Hematopoietic multipotent progenitor cell treated with erythropoietin and hydrocortisone succinate and interleukin-3 and kit ligand, for 4 days (in vitro differentiated cells): ENCODE measurements at regions not wholly inside any gene's neighbourhood (a gene's known extent, or its start where the extent isn't known, plus 50 kb on each side); places are given as distances from the start of the nearest gene placed in this dataset.
"Not testable (repeated sequence)": the region's sequence is repeated elsewhere in the genome, so short reads cannot be mapped to it uniquely, and the experiment has no call there.

Experiments
- DNase-seq: peaks from one replicate; pipeline ENCODE4 v3.0.0-alpha.2; 2015

- no peak for DNase-seq
Measured at GRCh38 chr1:194076646-194077045, 890.2 kb upstream of the B3GALT2 start.

GRCh38 chr1:194073833-194074232 is 887.4 kb upstream of the B3GALT2 start:
- no peak for DNase-seq

GRCh38 chr1:194071205-194071604 is 884.8 kb upstream of the B3GALT2 start:
- DNase-seq: no peak

- DNase-seq: no peak
Measured at GRCh38 chr1:194069831-194070218, 883.4 kb upstream of the B3GALT2 start.

- DNase-seq: peak; percentile 27
Measured at GRCh38 chr1:194069168-194069830, 882.9 kb upstream of the B3GALT2 start.

GRCh38 chr1:194068446-194069167 is 882.2 kb upstream of the B3GALT2 start:
- no peak for DNase-seq

GRCh38 chr1:194067772-194068171 is 881.4 kb upstream of the B3GALT2 start:
- DNase-seq: no peak

DNA sequence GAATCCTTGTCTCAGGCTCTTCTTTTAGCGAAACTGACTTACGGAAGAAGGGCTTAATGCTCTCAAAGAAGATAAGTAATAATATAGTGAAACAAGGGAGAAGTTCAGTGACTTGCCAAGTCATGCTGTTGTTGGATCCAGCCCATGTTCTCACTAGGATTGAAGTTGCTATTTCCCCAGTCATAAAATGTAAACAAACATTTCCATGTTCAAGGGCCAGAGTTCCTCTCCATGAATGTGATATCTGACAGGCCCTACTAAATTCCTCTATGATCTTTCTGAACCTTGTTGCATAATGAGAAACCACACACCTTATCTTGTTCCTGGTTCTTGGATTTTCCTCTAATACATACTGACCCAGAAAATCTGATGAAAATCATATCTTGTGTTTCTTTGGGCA is 876.5 kb upstream of the B3GALT2 start:
- no peak for DNase-seq

DNA sequence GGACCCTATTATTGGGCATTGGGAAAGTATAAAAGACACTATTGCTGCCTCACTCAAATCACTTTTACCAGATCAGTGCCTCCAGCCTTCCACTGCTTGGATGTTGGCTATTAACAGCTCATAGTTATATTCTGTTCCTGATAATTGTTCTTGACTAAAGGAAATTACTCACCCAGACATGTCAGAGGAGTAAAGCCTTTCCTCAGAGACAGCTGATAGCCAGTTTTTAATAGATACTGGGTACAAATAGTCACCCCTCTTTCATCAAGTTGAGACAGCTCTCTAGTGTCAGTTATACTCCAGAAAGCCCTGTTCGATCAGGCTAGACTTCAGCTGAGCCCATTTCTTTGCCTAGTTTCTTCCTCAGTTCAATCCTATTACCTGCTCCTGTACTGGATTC is 876.1 kb upstream of the B3GALT2 start:
- no peak for DNase-seq

- peak; percentile 16 for DNase-seq
Measured at GRCh38 chr1:194060481-194060880, 874.1 kb upstream of the B3GALT2 start.

- not testable (repeated sequence) for DNase-seq
Measured at GRCh38 chr1:194058268-194058667, 871.9 kb upstream of the B3GALT2 start.

- peak; percentile 12 for DNase-seq
Measured at GRCh38 chr1:194056169-194056568, 869.8 kb upstream of the B3GALT2 start.

DNA sequence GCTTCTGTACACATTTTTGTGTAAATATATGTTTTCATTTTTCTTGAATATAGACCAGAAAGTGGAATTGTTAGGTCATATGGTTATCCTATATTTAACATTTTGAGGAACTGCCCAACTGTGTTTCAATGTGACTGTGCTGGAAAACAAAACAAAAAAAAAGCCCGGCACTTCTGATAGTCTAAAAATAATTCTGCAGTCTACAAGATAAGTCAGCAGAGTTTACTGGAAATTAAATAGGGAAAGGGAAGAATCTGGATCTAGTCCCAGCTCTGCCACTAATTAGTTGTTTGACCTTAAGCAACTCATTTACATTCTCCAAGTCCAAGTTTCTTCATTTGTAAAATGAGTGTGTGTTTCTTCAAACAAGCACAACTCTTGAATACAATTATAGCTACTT is 869.1 kb upstream of the B3GALT2 start:
- no peak for DNase-seq

DNA sequence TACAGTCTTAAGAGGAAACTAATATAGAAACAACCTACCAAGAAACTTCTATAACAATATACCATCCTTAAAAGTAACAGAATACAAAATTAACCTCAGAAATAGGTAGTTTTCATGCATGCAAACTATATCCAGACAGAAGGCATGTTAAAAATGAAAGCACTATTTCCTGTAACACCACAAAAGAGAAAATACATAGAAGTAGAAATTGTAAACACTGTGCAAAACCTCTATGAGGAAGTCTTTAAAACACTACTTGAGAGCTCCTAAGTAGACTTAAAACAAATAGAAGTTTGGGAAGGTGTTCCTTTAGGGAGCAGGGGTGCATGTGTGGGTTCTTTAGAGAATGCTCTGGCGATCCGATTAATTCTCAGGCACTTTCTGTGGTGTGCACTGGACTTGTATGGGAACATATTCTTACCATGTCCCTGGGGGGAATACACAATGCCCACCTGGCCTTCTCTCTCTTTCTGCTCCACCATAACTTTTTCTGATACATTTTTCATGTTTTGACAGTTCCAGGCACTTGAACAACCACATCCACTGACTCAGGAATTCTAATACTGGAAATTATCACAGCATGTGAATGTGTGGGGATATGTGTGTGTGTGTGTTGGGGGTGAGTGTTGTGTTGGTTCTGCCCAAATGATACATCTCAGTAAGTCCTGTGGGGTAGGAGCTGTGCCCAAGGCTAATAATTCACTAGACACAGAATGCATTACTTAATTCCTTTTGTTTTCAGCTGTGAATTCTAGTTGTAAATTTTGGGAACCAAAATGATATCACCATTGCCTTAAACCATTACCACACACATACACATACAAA is 866.3 kb upstream of the B3GALT2 start:
- DNase-seq: no peak

DNA sequence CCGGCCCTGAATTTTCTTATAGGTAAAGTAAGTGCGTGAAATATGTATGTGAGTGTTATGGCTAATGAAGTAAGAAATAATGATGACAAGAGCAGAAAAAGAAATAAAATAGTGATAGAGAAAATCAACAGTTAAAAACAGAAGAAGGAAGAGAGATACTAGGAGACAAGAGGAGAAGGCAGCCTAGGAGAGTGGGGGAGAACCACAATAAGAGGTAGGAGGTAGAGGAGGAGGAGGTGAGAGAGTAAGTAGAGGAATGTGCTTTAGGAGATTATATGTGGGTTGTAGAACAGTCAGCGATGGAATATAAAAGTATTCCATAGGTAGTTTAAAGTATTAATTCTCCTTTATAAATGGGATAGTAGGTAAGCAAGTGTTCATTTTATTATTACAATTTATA is 861.5 kb upstream of the B3GALT2 start:
- DNase-seq: no peak

GRCh38 chr1:194047206-194047605 is 860.8 kb upstream of the B3GALT2 start:
- no peak for DNase-seq

GRCh38 chr1:194045416-194045815 is 859.0 kb upstream of the B3GALT2 start:
- no peak for DNase-seq

GRCh38 chr1:194044892-194045291 is 858.5 kb upstream of the B3GALT2 start:
- DNase-seq: no peak

GRCh38 chr1:194043984-194044755 is 857.8 kb upstream of the B3GALT2 start:
- DNase-seq: no peak

DNA sequence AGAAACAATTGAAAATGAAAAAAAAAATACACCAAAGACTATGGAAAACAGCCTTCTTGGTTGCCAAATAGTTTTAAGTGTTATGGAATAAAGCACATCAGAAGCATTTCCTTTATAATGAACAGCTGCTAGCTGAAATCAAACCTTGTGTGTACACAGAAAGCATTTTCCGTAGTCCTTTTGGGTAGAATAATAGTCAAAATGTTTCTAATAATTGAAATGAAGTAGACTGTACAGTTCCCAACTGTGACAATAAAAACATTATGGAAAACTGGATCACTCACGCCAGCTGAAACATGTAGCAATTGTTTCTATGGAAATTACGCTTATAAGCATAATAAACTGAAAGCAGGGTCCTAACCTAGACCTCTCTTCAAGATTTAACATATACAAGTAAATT is 856.3 kb upstream of the B3GALT2 start:
- no peak for DNase-seq

DNA sequence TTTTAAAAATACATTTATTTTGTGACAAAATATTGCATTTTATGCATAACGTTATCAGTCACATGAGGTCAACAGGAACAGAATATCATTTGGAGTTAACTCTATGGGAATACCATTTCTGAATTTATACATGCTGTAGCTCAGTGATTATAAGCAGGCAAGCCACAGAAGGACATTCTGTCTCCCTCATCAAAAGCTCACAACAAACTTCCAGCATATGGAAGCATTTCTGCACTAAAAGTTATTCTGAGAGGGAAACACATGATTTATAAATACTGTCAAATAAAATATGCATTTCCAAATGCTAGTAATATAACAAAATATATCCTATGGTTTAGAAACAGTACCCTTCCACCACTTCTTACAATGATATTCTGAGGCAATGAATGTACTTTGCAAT is 854.1 kb upstream of the B3GALT2 start:
- DNase-seq: no peak

DNA sequence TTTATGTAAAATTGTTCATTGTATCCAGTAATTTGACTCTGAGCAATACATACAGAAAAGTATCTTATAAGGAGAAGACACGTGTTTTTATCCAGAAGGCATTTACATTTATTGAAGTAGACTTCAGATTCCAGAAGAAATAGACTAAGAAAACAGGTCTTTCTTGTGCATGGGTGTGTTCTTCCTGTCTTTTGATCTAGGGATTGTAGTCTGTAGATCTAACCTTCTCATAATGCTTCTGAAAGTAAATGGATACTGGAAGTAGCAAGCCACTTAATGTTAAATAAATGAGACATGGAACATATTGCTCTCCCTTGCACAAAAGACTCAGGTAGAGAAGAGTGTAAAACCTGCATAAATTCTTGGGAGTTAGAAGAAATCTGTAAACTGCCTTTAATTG is 853.2 kb upstream of the B3GALT2 start:
- no peak for DNase-seq

- no peak for DNase-seq
Measured at GRCh38 chr1:194033646-194034045, 847.2 kb upstream of the B3GALT2 start.
